K562 (cell line): ENCODE measurements at regions not wholly inside any gene's neighbourhood (a gene's known extent, or its start where the extent isn't known, plus 50 kb on each side); places are given as distances from the start of the nearest gene placed in this dataset.
A peak's percentile ranks its signal among the peaks of the same experiment; 100 is the strongest.

Experiments used
- ATAC-seq: fragments of 200-7000 bp; cut with Tn5 transposase; 3 replicates; pipeline ENCODE4 v1.9.1; 2020; ENCODE audit warnings: moderate library complexity
- BruUV-seq: library from RNA; stranded (reverse); fragments of 400-500 nt; replicated peaks from 2 replicates; lab custom pipeline; 2021; lab: Mats Ljungman, UMichigan
- CTCF ChIA-PET: fragments of 300-600 bp; formaldehyde crosslinking; extraction: SDS; loops from one replicate; lab custom pipeline; 2021; ENCODE audit warnings: low intra/inter-chr PET ratio; lab: Yijun Ruan, JAX
- POLR2A ChIA-PET: fragments of 300-600, 350-650 bp; sonication (Branson Sonifier 250); formaldehyde crosslinking; extraction: SDS; loops from one replicate; lab custom pipeline; 2021; ENCODE audit warnings: antibody characterized with exemption, inconsistent platforms; lab: Yijun Ruan, JAX
- DNase-seq, 4 experiments: peaks; one replicate each; pipeline versions ENCODE4 v3.0.0 to v3.0.0-alpha.2; 2011 to 2018; ENCODE audit warnings: low spot score in 3 of 4, mixed read lengths in 3 of 4; ENCODE audit errors: extremely low read depth in 1 of 4
- FAIRE-seq: peaks from 2 replicates; lab custom pipeline; 2011; peaks lifted over from hg19 to GRCh38; lab: Jason Lieb, UNC
- H2AFZ ChIP-seq: 2 replicates; pipeline ENCODE4 v1.6.0; 2011; ENCODE audit warnings: low read depth, low read length, control low read depth, inconsistent platforms
- H3K27ac ChIP-seq: fragments of 200-600 bp; 3 replicates; pipeline ENCODE4 v1.8.0; 2011; ENCODE audit warnings: low read depth, mild to moderate bottlenecking, control low read depth, inconsistent platforms, low read length, moderate library complexity, mixed read lengths; ENCODE audit errors: extremely low read depth
- H3K27me3 ChIP-seq, 2 experiments: fragments of 300-600 bp in 1 of 2; 2 replicates in 1 of 2; 3 replicates in 1 of 2; pipeline versions ENCODE4 v1.6.0 to v1.8.0; 2011; ENCODE audit warnings: inconsistent platforms in 2 of 2, low read length in 2 of 2, mild to moderate bottlenecking in 1 of 2, mixed read lengths in 1 of 2, moderate library complexity in 1 of 2; ENCODE audit not compliant: control insufficient read depth in 2 of 2, insufficient read depth in 2 of 2
- H3K36me3 ChIP-seq: fragments of 300-600 bp; 3 replicates; pipeline ENCODE4 v1.8.0; 2011; ENCODE audit warnings: mild to moderate bottlenecking, low read length, inconsistent platforms; ENCODE audit not compliant: control insufficient read depth, insufficient read depth
- H3K4me1 ChIP-seq, 2 experiments: fragments of 200-600 bp in 1 of 2; replicated peaks in 1 of 2; 2 replicates in 1 of 2; 3 replicates in 1 of 2; pipeline versions ENCODE4 v1.5.1 to v1.8.0; 2011; ENCODE audit warnings: inconsistent platforms in 2 of 2, low read length in 2 of 2, mild to moderate bottlenecking in 1 of 2, mixed read lengths in 1 of 2, moderate library complexity in 1 of 2; ENCODE audit not compliant: control insufficient read depth in 2 of 2, insufficient read depth in 2 of 2
- H3K4me2 ChIP-seq: 2 replicates; pipeline ENCODE4 v1.6.1; 2011; ENCODE audit warnings: low read length, control low read depth, inconsistent platforms, mixed read lengths; ENCODE audit not compliant: insufficient read depth
- H3K4me3 ChIP-seq: fragments of 200-600 bp; sonication (generic), shearing (Covaris generic); 2 replicates; pipeline ENCODE4 v1.5.1; 2016; ENCODE audit warnings: control low read depth, inconsistent platforms
- H3K79me2 ChIP-seq: fragments of 200-600 bp; 3 replicates; pipeline ENCODE4 v1.8.0; 2011; ENCODE audit warnings: low read length, inconsistent platforms; ENCODE audit not compliant: control insufficient read depth, insufficient read depth
- H3K9ac ChIP-seq, 2 experiments: 2 replicates each; pipeline versions ENCODE4 v1.6.0 to v1.6.1; 2011; ENCODE audit warnings: low read depth in 2 of 2, low read length in 2 of 2, control low read depth in 1 of 2, inconsistent platforms in 1 of 2, mild to moderate bottlenecking in 1 of 2, mixed read lengths in 1 of 2; ENCODE audit not compliant: insufficient read depth in 1 of 2
- H3K9me1 ChIP-seq: one replicate; pipeline ENCODE4 v1.6.0; 2011; ENCODE audit warnings: inconsistent platforms, mild to moderate bottlenecking, low read length, moderate library complexity; ENCODE audit not compliant: control insufficient read depth, insufficient read depth
- H3K9me3 ChIP-seq: replicated peaks from 2 replicates; pipeline ENCODE4 v1.5.1; 2011; ENCODE audit warnings: low read depth, low read length, inconsistent platforms; ENCODE audit not compliant: control insufficient read depth, insufficient read depth
- H4K20me1 ChIP-seq: replicated peaks from 2 replicates; pipeline ENCODE4 v1.6.1; 2011; ENCODE audit warnings: low read length, inconsistent platforms, mixed read lengths; ENCODE audit not compliant: control insufficient read depth, insufficient read depth
- EGR1 ChIP-seq: fragments of 450-650 bp; conservative IDR thresholded peaks from 2 replicates; pipeline ENCODE4 v1.6.1; 2017; ENCODE audit warnings: mild to moderate bottlenecking
- ZBTB49 ChIP-seq: sonication (generic); formaldehyde crosslinking; IDR thresholded peaks from 2 replicates; pipeline ENCODE4 v1.8.0; 2022; ENCODE audit warnings: missing genetic modification reagents, mild to moderate bottlenecking, borderline replicate concordance
- WGBS: fragments of 100-300 bp; shearing (Covaris generic); methylation state at CpG from one replicate; pipeline ENCODE4 v1.1.6; 2016; ENCODE audit warnings: low coverage, mixed read lengths; ENCODE audit not compliant: insufficient coverage; ENCODE audit errors: missing lambda C conversion rate; 5-methylcytosine and 5-hydroxymethylcytosine counted together
- in situ Hi-C: fragments of 300-500 bp; cut with MboI; formaldehyde crosslinking; loops from 4 replicates; pipeline ENCODE4 v1.15.0; 2018; ENCODE audit warnings: inconsistent platforms, mixed read lengths
- intact Hi-C: fragments of 100-400 bp; cut with micrococcal nuclease; formaldehyde crosslinking; loops from 2 replicates; pipeline ENCODE4 v1.14.2; 2022

GRCh38 chr15:31440754-31441311, 114.2 kb downstream of the KLF13 start:
- no TSS peak for BruUV-seq
- no peak for TF ChIP-seq ZBTB49 (CRISPR knock-in tag)
- TF ChIP-seq EGR1, result 0 out of 2 replicates have a peak, but pooled peaks have one; percentile 13
- H3K27ac ChIP-seq, result no peak overlapping the region
- POLR2A ChIA-PET, result interaction anchor here (0.7 kb wide), 1 partner anchor 204 kb away, joined by 3 read pairs; no protein-coding TSS in a partner anchor
- H2AFZ ChIP-seq, result peak overlapping the region; percentile 24; the same call in 1 of the 2 replicates
- intact Hi-C loops, result no loop called here
- FAIRE-seq (no peak), DNase-seq (peak in 2 of 4 experiments; percentile 26 to 27), ATAC-seq (no peak)
- peaks cover 0 to 9% of the 10 kb centered on the region in 2 experiments; a peak in 2 of 5 replicates for H3K4me1 ChIP-seq
- peaks cover 14 to 21% of the 10 kb centered on the region in 2 experiments; a peak in 4 of 5 replicates for H3K27me3 ChIP-seq
- H3K9ac ChIP-seq, result peak overlapping the region in 1 of 2 experiments; percentile 17; a peak in 2 of 4 replicates
- in situ Hi-C loops, result no loop called here
- 19% methylated on average over 33 of the region's 56 CpGs for WGBS
- no peaks in the 10 kb centered on the region; the same call in 1 of the 2 replicates for H4K20me1 ChIP-seq
- CTCF ChIA-PET, result no interaction called here
- no peak overlapping the region for H3K4me3 ChIP-seq
- H3K9me3 ChIP-seq, result no peaks in the 10 kb centered on the region
- no peaks in the 10 kb centered on the region for H3K9me1 ChIP-seq
- H3K4me2 ChIP-seq, result no peak overlapping the region
- H3K36me3 ChIP-seq, result no peaks in the 10 kb centered on the region
- H3K79me2 ChIP-seq, result no peaks in the 10 kb centered on the region
